Loucy (cell line): ENCODE measurements at regions not wholly inside any gene's neighbourhood (a gene's known extent, or its start where the extent isn't known, plus 50 kb on each side); places are given as distances from the start of the nearest gene placed in this dataset.

Experiments used
- CTCF ChIP-seq: fragments of 200-600 bp; sonication (generic); conservative IDR thresholded peaks from 2 replicates; pipeline ENCODE4 v1.5.1; 2014; ENCODE audit warnings: mild to moderate bottlenecking, antibody characterized with exemption, low read length
- EZH2phosphoT487 ChIP-seq: fragments of 200-600 bp; IDR thresholded peaks from 2 replicates; pipeline ENCODE4 v1.6.1; 2018; ENCODE audit warnings: antibody characterized with exemption, mild to moderate bottlenecking, moderate library complexity, borderline replicate concordance

GRCh38 chr4:148854203-148854602 is 412.0 kb upstream of the NR3C2 start:
- TF ChIP-seq CTCF (no peak), EZH2phosphoT487 (no peak)
